ENCODE measurements at regions not wholly inside any gene's neighbourhood (a gene's known extent, or its start where the extent isn't known, plus 50 kb on each side); places are given as distances from the start of the nearest gene placed in this dataset.

- Histone ChIP-seq H4K91ac (replicated peaks; ENCODE audit: insufficient read length, low read length) (no peak overlapping the region), H2BK5ac (ENCODE audit: low read depth, low read length) (no peak overlapping the region), H2BK12ac (ENCODE audit: low read depth, low read length) (no peak overlapping the region), H4K8ac (ENCODE audit: extremely low read depth, insufficient read depth, low read length) (no peak overlapping the region), H3K9me3 (ENCODE audit: insufficient read depth in 2 of 2, low read depth in 1 of 2, low read length in 1 of 2) (no peaks in the 10 kb centered on the region), H3K27me3 (replicated peaks in 1 of 4; ENCODE audit: control insufficient read depth in 3 of 4, extremely low read depth in 1 of 4, insufficient read depth in 3 of 4, low read length in 3 of 4) (peaks cover 0 to 2% (median 0%) of the 10 kb centered on the region in 4 experiments; a peak in 1 of 7 replicates), H3K14ac (ENCODE audit: insufficient read length) (no peak overlapping the region), H3K4me1 (replicated peaks in 1 of 4; ENCODE audit: control insufficient read depth in 3 of 4, insufficient read depth in 4 of 4, low read length in 3 of 4) (no peaks in the 10 kb centered on the region), H3K79me1 (ENCODE audit: low read depth, low read length) (no peaks in the 10 kb centered on the region), H2AK5ac (ENCODE audit: low read depth, low read length) (no peak overlapping the region), H2BK15ac (ENCODE audit: low read length) (no peak overlapping the region), H3K79me2 (ENCODE audit: control insufficient read depth in 1 of 2, insufficient read depth in 2 of 2, low read length in 2 of 2) (no peaks in the 10 kb centered on the region), H3K9ac (replicated peaks in 1 of 4; ENCODE audit: extremely low read depth in 1 of 4, low read depth in 3 of 4, low read length in 3 of 4) (no peak overlapping the region), H2BK20ac (ENCODE audit: low read length) (no peak overlapping the region), H3K4me2 (ENCODE audit: insufficient read depth in 1 of 2, low read depth in 2 of 2, low read length in 2 of 2) (no peak overlapping the region), H4K5ac (ENCODE audit: insufficient read length, low read depth, low read length) (no peak overlapping the region), H3K56ac (replicated peaks; ENCODE audit: insufficient read length, low read depth, low read length) (no peak overlapping the region), H3K36me3 (ENCODE audit: control insufficient read depth in 2 of 4, insufficient read depth in 4 of 4, low read length in 3 of 4) (no peaks in the 10 kb centered on the region), H4K20me1 (replicated peaks in 1 of 2; ENCODE audit: control insufficient read depth in 1 of 2, insufficient read depth in 2 of 2, low read length in 2 of 2) (no peaks in the 10 kb centered on the region), H3K4me3 (ENCODE audit: extremely low read depth in 1 of 4, insufficient read depth in 2 of 4, low read depth in 3 of 4, low read length in 4 of 4) (no peak overlapping the region), H3K4ac (replicated peaks; ENCODE audit: insufficient read length, low read depth, low read length) (no peak overlapping the region), H2AFZ (ENCODE audit: low read length) (no peak overlapping the region), H3K23ac (ENCODE audit: insufficient read length) (no peak overlapping the region), H3K23me2 (ENCODE audit: low read depth, low read length) (no peaks in the 10 kb centered on the region; the same call in 1 of the 2 replicates), H3K18ac (ENCODE audit: extremely low read depth, low read length) (no peak overlapping the region), H3K27ac (ENCODE audit: low read depth, low read length) (no peak overlapping the region), H2BK120ac (replicated peaks; ENCODE audit: low read depth, low read length) (no peak overlapping the region)
- no peak for DNase-seq (ENCODE audit: low read depth in 1 of 2, low spot score in 2 of 2)
- FAIRE-seq = no peak
- POLR2A ChIA-PET (ENCODE audit: partially characterized antibody) = no interaction called here
- 91% methylated on average over 10 of the region's 10 CpGs; no CpG with 5 or more reads in 1 of the 2 experiments for WGBS, 2 experiments (ENCODE audit: extremely low coverage in 1 of 2, insufficient coverage in 1 of 2, insufficient read length in 1 of 2, insufficient replicate concordance in 2 of 2, low coverage in 1 of 2, low lambda C conversion rate in 2 of 2, missing lambda C conversion rate in 1 of 2)
- CTCF ChIA-PET (ENCODE audit: partially characterized antibody) = no interaction called here
- TF ChIP-seq HDAC6 (IDR thresholded peaks at IDR 0.05; ENCODE audit: low read depth, low read length) (no peak), CHD1 (IDR thresholded peaks at IDR 0.05; ENCODE audit: low read depth, low read length) (no peak), E2F6 (IDR thresholded peaks at IDR 0.05) (no peak), MAFK (IDR thresholded peaks at IDR 0.05; ENCODE audit: low read depth, low read length) (no peak), GABPA (IDR thresholded peaks at IDR 0.05; ENCODE audit: borderline replicate concordance, insufficient read depth, low read length) (no peak)
These were observed 238.9 kb upstream of the SDK2 start for GRCh38 chr17:73883175-73883574.
